SK-N-SH (cell line): ENCODE measurements at regions not wholly inside any gene's neighbourhood (a gene's known extent, or its start where the extent isn't known, plus 50 kb on each side); places are given as distances from the start of the nearest gene placed in this dataset.

Experiments
- CTCF ChIA-PET: fragments of 300-600, 350-600 bp; formaldehyde crosslinking; extraction: SDS; loops from one replicate; lab custom pipeline; 2021; lab: Yijun Ruan, JAX
- POLR2A ChIA-PET: fragments of 350-600 bp; sonication (Branson Sonifier 250); formaldehyde crosslinking; extraction: SDS; loops from one replicate; lab custom pipeline; 2020; ENCODE audit warnings: antibody characterized with exemption, inconsistent platforms; lab: Yijun Ruan, JAX
- DNase-seq: peaks from one replicate; pipeline ENCODE4 v3.0.0; 2012
- H2AFZ ChIP-seq: fragments of 200-600 bp; sonication (generic); 2 replicates; pipeline ENCODE4 v1.8.1; 2016; ENCODE audit warnings: antibody characterized with exemption, mild to moderate bottlenecking, low read depth
- H3F3A ChIP-seq: fragments of 200-600 bp; sonication (generic); replicated peaks from 2 replicates; pipeline ENCODE3; 2016; ENCODE audit warnings: antibody characterized with exemption, mild to moderate bottlenecking; ENCODE audit not compliant: insufficient read depth
- H3K27ac ChIP-seq, 2 experiments: fragments of 200-500 bp in 1 of 2; fragments of 200-600 bp in 1 of 2; sonication (Bioruptor generic) in 1 of 2; sonication (generic), shearing (Covaris generic) in 1 of 2; 2 replicates each; pipeline versions ENCODE4 v1.5.1 to v1.6.1; 2014 to 2016; ENCODE audit warnings: low read depth in 2 of 2, inconsistent platforms in 1 of 2, low read length in 1 of 2, mild to moderate bottlenecking in 1 of 2, mixed read lengths in 1 of 2
- H3K27me3 ChIP-seq: fragments of 200-600 bp; sonication (generic), shearing (Covaris generic); 2 replicates; pipeline ENCODE4 v1.6.1; 2016; ENCODE audit warnings: mixed run types; ENCODE audit not compliant: insufficient read depth
- H3K36me3 ChIP-seq, 2 experiments: fragments of 200-500 bp in 1 of 2; fragments of 200-600 bp in 1 of 2; sonication (Bioruptor generic) in 1 of 2; sonication (generic) in 1 of 2; replicated peaks in 1 of 2; 2 replicates each; pipeline versions ENCODE3 to v1.5.1; 2014 to 2016; ENCODE audit warnings: low read length in 1 of 2, mild to moderate bottlenecking in 1 of 2; ENCODE audit not compliant: insufficient read depth in 2 of 2, control insufficient read depth in 1 of 2
- H3K4me1 ChIP-seq, 2 experiments: fragments of 200-500 bp in 1 of 2; fragments of 200-600 bp in 1 of 2; sonication (Bioruptor generic) in 1 of 2; sonication (generic), shearing (Covaris generic) in 1 of 2; 2 replicates each; pipeline versions ENCODE4 v1.5.1 to v1.6.1; 2014 to 2016; ENCODE audit warnings: low read depth in 1 of 2, low read length in 1 of 2, mixed run types in 1 of 2; ENCODE audit not compliant: insufficient read depth in 2 of 2, control insufficient read depth in 1 of 2
- H3K4me2 ChIP-seq: fragments of 200-600 bp; sonication (generic), shearing (Covaris generic); 2 replicates; pipeline ENCODE4 v1.6.1; 2017; ENCODE audit warnings: mixed run types
- H3K4me3 ChIP-seq, 2 experiments: fragments of 200-500 bp in 1 of 2; fragments of 200-600 bp in 1 of 2; sonication (Bioruptor generic) in 1 of 2; sonication (generic), shearing (Covaris generic) in 1 of 2; 2 replicates each; pipeline versions ENCODE4 v1.5.1 to v1.8.1; 2014 to 2016; ENCODE audit warnings: low read depth in 2 of 2, inconsistent platforms in 1 of 2, low read length in 1 of 2, mild to moderate bottlenecking in 1 of 2, mixed read lengths in 1 of 2, moderate library complexity in 1 of 2
- H3K79me2 ChIP-seq: fragments of 200-600 bp; sonication (generic); 2 replicates; pipeline ENCODE4 v1.8.1; 2017; ENCODE audit warnings: mild to moderate bottlenecking; ENCODE audit not compliant: insufficient read depth
- H3K9ac ChIP-seq: fragments of 200-600 bp; sonication (generic); 2 replicates; pipeline ENCODE4 v1.6.1; 2017; ENCODE audit warnings: mixed run types
- H3K9me2 ChIP-seq: fragments of 200-600 bp; sonication (generic); 2 replicates; pipeline ENCODE4 v1.6.1; 2017; ENCODE audit warnings: mixed run types
- H3K9me3 ChIP-seq: fragments of 200-600 bp; sonication (generic); 2 replicates; pipeline ENCODE4 v1.6.1; 2017; ENCODE audit warnings: mixed run types, mild to moderate bottlenecking, moderate library complexity
- H4K20me1 ChIP-seq: fragments of 200-600 bp; sonication (generic); 2 replicates; pipeline ENCODE4 v1.6.1; 2017; ENCODE audit warnings: mild to moderate bottlenecking, mixed run types; ENCODE audit not compliant: insufficient read depth
- FOSL2 ChIP-seq: IDR thresholded peaks from 2 replicates; pipeline ENCODE4 v1.4.0; 2012; ENCODE audit warnings: low read depth, mild to moderate bottlenecking, moderate library complexity, borderline replicate concordance
- FOXM1 ChIP-seq: IDR thresholded peaks from 2 replicates; pipeline ENCODE4 v1.4.0; 2012; ENCODE audit warnings: low read depth, mild to moderate bottlenecking
- IRF3 ChIP-seq: fragments of 150-350 bp; IDR thresholded peaks from 2 replicates; pipeline ENCODE4 v1.6.1; 2016; ENCODE audit warnings: mild to moderate bottlenecking, low read depth, low read length
- JUND ChIP-seq: IDR thresholded peaks from 2 replicates; pipeline ENCODE4 v1.4.0; 2012
- MEF2A ChIP-seq: IDR thresholded peaks from 2 replicates; pipeline ENCODE4 v1.4.0; 2012; ENCODE audit warnings: low read depth, borderline replicate concordance
- MXI1 ChIP-seq: IDR thresholded peaks from 2 replicates; pipeline ENCODE4 v1.6.1; 2012; ENCODE audit warnings: mild to moderate bottlenecking, low read depth, low read length, improper control_type of control experiment
- PBX3 ChIP-seq: IDR thresholded peaks from 2 replicates; pipeline ENCODE4; 2012
- POLR2AphosphoS5 ChIP-seq: IDR thresholded peaks from 2 replicates; pipeline ENCODE4 v1.6.1; 2012; ENCODE audit warnings: low read depth, low read length
- RAD21 ChIP-seq: IDR thresholded peaks from 2 replicates; pipeline ENCODE4 v1.6.1; 2012; ENCODE audit warnings: mild to moderate bottlenecking, low read length
- RFX5 ChIP-seq: IDR thresholded peaks from 2 replicates; pipeline ENCODE4 v1.6.1; 2012; ENCODE audit warnings: mild to moderate bottlenecking, improper control_type of control experiment, low read length
- SMC3 ChIP-seq: IDR thresholded peaks from 2 replicates; pipeline ENCODE4 v1.6.1; 2012; ENCODE audit warnings: low read depth, low read length, improper control_type of control experiment
- TEAD4 ChIP-seq: IDR thresholded peaks from 2 replicates; pipeline ENCODE4 v1.4.0; 2012; ENCODE audit warnings: mild to moderate bottlenecking, borderline replicate concordance; ENCODE audit not compliant: insufficient read depth
- USF1 ChIP-seq: IDR thresholded peaks from 2 replicates; pipeline ENCODE4 v1.4.0; 2012; ENCODE audit warnings: low read depth, borderline replicate concordance
- ZBTB33 ChIP-seq: IDR thresholded peaks from 2 replicates; pipeline ENCODE4 v1.4.0; 2012; ENCODE audit warnings: low read depth, borderline replicate concordance
- WGBS: methylation state at CpG from one replicate; pipeline ENCODE4 v1.1.6; 2017; ENCODE audit warnings: low lambda C conversion rate; 5-methylcytosine and 5-hydroxymethylcytosine counted together

- Histone ChIP-seq H3K4me3 (no peak overlapping the region; a peak in 1 of 4 replicates), H2AFZ (no peak overlapping the region), H4K20me1 (no peaks in the 10 kb centered on the region), H3K9me2 (no peaks in the 10 kb centered on the region), H3K4me2 (no peak overlapping the region), H3K36me3 (no peaks in the 10 kb centered on the region), H3K9ac (no peak overlapping the region), H3F3A (no peaks in the 10 kb centered on the region), H3K27me3 (no peaks in the 10 kb centered on the region), H3K4me1 (peaks cover 3 to 4% of the 10 kb centered on the region in 2 experiments; a peak in 2 of 4 replicates), H3K9me3 (no peaks in the 10 kb centered on the region), H3K27ac (no peak overlapping the region), H3K79me2 (no peaks in the 10 kb centered on the region)
- DNase-seq: peak; percentile 55
- 25% methylated on average over 5 of the region's 5 CpGs for WGBS
- TF ChIP-seq IRF3 (no peak), MXI1 (no peak), SMC3 (peak; percentile 52; the same call in 1 of the 2 replicates), USF1 (no peak), TEAD4 (no peak), FOSL2 (no peak), JUND (no peak), RAD21 (peak; percentile 79)
- ChIA-PET POLR2A (no interaction called here), CTCF (interaction anchor here (0.6 to 2.2 kb wide), 12 partner anchors 10 to 1828 kb away, joined by 3 to 8 read pairs (median 4); no protein-coding TSS in a partner anchor)
These were observed 435.9 kb downstream of the TSN start for GRCh38 chr2:122191331-122191730.

- Histone ChIP-seq H3K79me2 (no peaks in the 10 kb centered on the region), H3K36me3 (no peaks in the 10 kb centered on the region), H2AFZ (no peak overlapping the region), H3K4me1 (peaks cover 3 to 4% of the 10 kb centered on the region in 2 experiments; a peak in 2 of 4 replicates), H3K9ac (no peak overlapping the region), H3K27ac (no peak overlapping the region), H3K4me2 (no peak overlapping the region), H3K27me3 (no peaks in the 10 kb centered on the region), H3K9me3 (no peaks in the 10 kb centered on the region), H3K4me3 (no peak overlapping the region), H4K20me1 (no peaks in the 10 kb centered on the region), H3K9me2 (no peaks in the 10 kb centered on the region), H3F3A (no peaks in the 10 kb centered on the region)
- ChIA-PET CTCF (interaction anchor here (1.6 kb wide), 1 partner anchor 9 kb away, joined by 5 read pairs; no protein-coding TSS in a partner anchor), POLR2A (no interaction called here)
- WGBS: 43% methylated on average over 6 of the region's 6 CpGs
- DNase-seq: no peak
- no peak for TF ChIP-seq MEF2A
- TF ChIP-seq FOXM1: no peak
- TF ChIP-seq SMC3: no peak
- no peak for TF ChIP-seq JUND
- no peak for TF ChIP-seq RAD21
- TF ChIP-seq TEAD4: no peak
- TF ChIP-seq ZBTB33: no peak
- TF ChIP-seq FOSL2: no peak
- no peak for TF ChIP-seq RFX5
- no peak for TF ChIP-seq PBX3
- TF ChIP-seq POLR2AphosphoS5: no peak
These were observed 438.2 kb downstream of the TSN start for GRCh38 chr2:122193622-122194021.
